Trophoblast cell (in vitro differentiated cells and primary cell): ENCODE measurements at regions not wholly inside any gene's neighbourhood (a gene's known extent, or its start where the extent isn't known, plus 50 kb on each side); places are given as distances from the start of the nearest gene placed in this dataset.

Experiments used
- DNase-seq, 2 donors: peaks; one replicate each; pipeline ENCODE4 v3.0.0-alpha.2; 2016
- H2AFZ ChIP-seq: 2 replicates; pipeline ENCODE4 v1.6.1; 2013; ENCODE audit warnings: low read length, moderate library complexity, mild to moderate bottlenecking; ENCODE audit not compliant: insufficient read depth, poor library complexity
- H2AK5ac ChIP-seq: 2 replicates; pipeline ENCODE4 v1.6.1; 2013; ENCODE audit warnings: mild to moderate bottlenecking, low read length
- H2BK120ac ChIP-seq: 2 replicates; pipeline ENCODE4 v1.6.1; 2013; ENCODE audit warnings: low read length, mild to moderate bottlenecking, moderate library complexity; ENCODE audit not compliant: insufficient read depth, poor library complexity
- H2BK12ac ChIP-seq: 2 replicates; pipeline ENCODE4 v1.6.1; 2013; ENCODE audit warnings: mild to moderate bottlenecking, low read length, moderate library complexity
- H2BK5ac ChIP-seq: 2 replicates; pipeline ENCODE4 v1.6.1; 2013; ENCODE audit warnings: low read length, low read depth, moderate library complexity, mild to moderate bottlenecking; ENCODE audit not compliant: poor library complexity
- H3K14ac ChIP-seq: 2 replicates; pipeline ENCODE4 v1.6.1; 2013; ENCODE audit warnings: mild to moderate bottlenecking, low read length
- H3K18ac ChIP-seq: 2 replicates; pipeline ENCODE4 v1.6.1; 2013; ENCODE audit warnings: mild to moderate bottlenecking, low read length
- H3K23ac ChIP-seq: 2 replicates; pipeline ENCODE4 v1.6.1; 2013; ENCODE audit warnings: low read length
- H3K27ac ChIP-seq: 2 replicates; pipeline ENCODE4 v1.5.1; 2013; ENCODE audit warnings: low read depth, mild to moderate bottlenecking, inconsistent platforms, low read length, moderate library complexity
- H3K27me3 ChIP-seq: 2 replicates; pipeline ENCODE4 v1.6.1; 2013; ENCODE audit warnings: inconsistent platforms, mild to moderate bottlenecking, low read length, moderate library complexity; ENCODE audit not compliant: insufficient read depth
- H3K36me3 ChIP-seq, 2 experiments: 1 replicate in 1 of 2; 2 replicates in 1 of 2; pipeline ENCODE4 v1.6.1; 2013; ENCODE audit warnings: low read length in 2 of 2, mild to moderate bottlenecking in 2 of 2, moderate library complexity in 1 of 2; ENCODE audit not compliant: insufficient read depth in 2 of 2, control insufficient read depth in 1 of 2
- H3K4ac ChIP-seq: 2 replicates; pipeline ENCODE4 v1.6.1; 2013; ENCODE audit warnings: low read depth, mild to moderate bottlenecking, low read length, moderate library complexity
- H3K4me1 ChIP-seq, 2 experiments: 1 replicate in 1 of 2; 2 replicates in 1 of 2; pipeline ENCODE4 v1.6.1; 2013; ENCODE audit warnings: low read length in 2 of 2, mild to moderate bottlenecking in 2 of 2, moderate library complexity in 1 of 2; ENCODE audit not compliant: insufficient read depth in 2 of 2, control insufficient read depth in 1 of 2
- H3K4me2 ChIP-seq: 2 replicates; pipeline ENCODE4 v1.6.1; 2013; ENCODE audit warnings: inconsistent platforms, mild to moderate bottlenecking, low read length, moderate library complexity
- H3K4me3 ChIP-seq: 2 replicates; pipeline ENCODE4 v1.5.1; 2013; ENCODE audit warnings: mild to moderate bottlenecking, low read depth, low read length, inconsistent platforms
- H3K79me1 ChIP-seq: one replicate; pipeline ENCODE4 v1.6.1; 2013; ENCODE audit warnings: low read length
- H3K79me2 ChIP-seq: 2 replicates; pipeline ENCODE4 v1.6.1; 2013; ENCODE audit warnings: low read length, mild to moderate bottlenecking; ENCODE audit not compliant: control insufficient read depth, insufficient read depth, poor library complexity
- H3K9ac ChIP-seq: 2 replicates; pipeline ENCODE4 v1.6.1; 2013; ENCODE audit warnings: mild to moderate bottlenecking, low read length
- H3K9me3 ChIP-seq: 2 replicates; pipeline ENCODE4 v1.6.1; 2013; ENCODE audit warnings: low read depth, mild to moderate bottlenecking, control low read depth, inconsistent platforms, low read length; ENCODE audit not compliant: insufficient read depth
- H4K12ac ChIP-seq: 2 replicates; pipeline ENCODE4 v1.6.1; 2013; ENCODE audit warnings: low read depth, mild to moderate bottlenecking, low read length, moderate library complexity
- H4K8ac ChIP-seq: 2 replicates; pipeline ENCODE4 v1.6.1; 2013; ENCODE audit warnings: low read depth, mild to moderate bottlenecking, low read length, moderate library complexity
- H4K91ac ChIP-seq: one replicate; pipeline ENCODE4 v1.6.1; 2013; ENCODE audit warnings: low read depth, mild to moderate bottlenecking, low read length, moderate library complexity
- WGBS: extraction: QIAGEN DNeasy Blood & Tissue Kit; methylation state at CpG from one replicate; pipeline ENCODE4 v1.1.7; 2013; ENCODE audit warnings: missing lambda C conversion rate; ENCODE audit not compliant: insufficient read length, insufficient coverage; ENCODE audit errors: extremely low coverage; 5-methylcytosine and 5-hydroxymethylcytosine counted together

DNA sequence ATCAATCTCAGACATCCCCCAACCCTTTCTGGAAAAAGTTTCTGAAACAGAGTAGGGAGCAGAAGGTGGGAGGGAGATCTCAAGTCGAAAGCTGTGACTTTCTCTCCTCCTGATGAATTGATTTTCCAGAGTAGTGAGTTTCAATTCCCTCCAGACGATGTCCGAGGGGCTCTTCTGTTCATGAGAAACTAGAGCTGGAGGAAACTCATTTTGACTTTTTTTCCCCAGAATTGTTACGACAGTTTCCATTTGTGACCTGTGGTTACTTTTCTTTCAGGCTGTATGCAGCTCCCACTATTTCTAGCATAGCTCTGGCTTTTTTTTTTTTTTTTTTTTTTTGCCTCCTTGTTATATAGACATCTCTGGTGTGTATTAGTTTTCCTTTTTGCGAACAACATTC, 422.1 kb upstream of the SALL1 start:
- no peak overlapping the region for H2BK12ac ChIP-seq

DNA sequence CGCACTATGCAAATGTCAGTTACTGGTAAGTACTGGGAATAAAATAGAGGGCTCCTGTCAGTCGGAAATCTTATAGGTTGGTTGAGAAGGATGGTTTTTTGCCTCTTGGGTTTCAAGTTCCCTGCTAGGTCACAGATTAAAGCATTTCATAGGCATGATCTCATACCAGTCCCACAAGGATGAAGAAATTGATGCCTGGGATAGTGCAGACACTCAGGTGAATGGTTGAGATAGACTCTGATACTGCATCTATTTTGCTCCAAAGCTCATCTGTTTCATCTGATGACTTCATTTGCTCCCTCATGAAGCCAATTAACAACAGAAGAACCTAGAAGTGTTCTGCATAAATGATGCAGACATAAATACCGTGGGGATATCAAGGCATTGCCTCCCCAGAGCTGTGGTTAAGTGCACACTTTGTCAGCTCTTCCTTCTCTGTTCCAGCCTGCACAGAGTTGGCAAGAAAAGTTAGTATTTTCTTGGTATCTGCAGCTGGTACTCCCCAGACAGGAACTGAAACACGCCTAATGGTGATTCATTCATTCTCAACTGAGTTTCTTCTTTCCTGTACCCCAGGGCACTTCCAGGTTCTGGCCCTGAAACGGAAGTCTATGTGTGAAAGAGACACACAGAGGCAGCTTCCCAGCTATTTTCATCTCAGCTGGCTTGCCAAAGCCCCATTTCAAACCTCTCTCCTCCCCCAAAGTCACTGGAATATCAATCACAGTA, 418.3 kb upstream of the SALL1 start:
- Histone ChIP-seq H3K4me1 (no peaks in the 10 kb centered on the region), H3K79me1 (no peaks in the 10 kb centered on the region), H2BK5ac (no peak overlapping the region), H4K12ac (no peak overlapping the region), H3K27me3 (no peaks in the 10 kb centered on the region), H3K14ac (no peak overlapping the region), H3K18ac (no peak overlapping the region), H2BK120ac (no peak overlapping the region), H2BK12ac (no peak overlapping the region), H3K27ac (no peak overlapping the region), H2AK5ac (no peak overlapping the region), H4K8ac (no peak overlapping the region), H3K4ac (no peak overlapping the region), H3K9ac (no peak overlapping the region), H3K4me3 (no peak overlapping the region), H3K9me3 (no peaks in the 10 kb centered on the region), H3K4me2 (no peak overlapping the region), H3K23ac (no peak overlapping the region), H3K79me2 (no peaks in the 10 kb centered on the region), H3K36me3 (no peaks in the 10 kb centered on the region), H4K91ac (no peak overlapping the region), H2AFZ (no peak overlapping the region)
- no peak for DNase-seq
- no CpG with 5 or more reads among the region's 5 CpGs for WGBS

More for the DNA sequence above, 422.1 kb upstream of the SALL1 start:
- no peaks in the 10 kb centered on the region for H3K36me3 ChIP-seq
- no CpG with 5 or more reads among the region's 5 CpGs for WGBS
- no peak overlapping the region for H4K8ac ChIP-seq
- no peak overlapping the region for H3K4ac ChIP-seq
- no peak overlapping the region for H2AK5ac ChIP-seq
- H3K79me2 ChIP-seq: no peaks in the 10 kb centered on the region
- no peak overlapping the region for H3K23ac ChIP-seq
- peaks cover 0 to 2% of the 10 kb centered on the region in 2 experiments for H3K4me1 ChIP-seq
- H3K9me3 ChIP-seq: no peaks in the 10 kb centered on the region
- H3K9ac ChIP-seq: no peak overlapping the region
- H3K27ac ChIP-seq: no peak overlapping the region
- no peak overlapping the region for H4K12ac ChIP-seq
- H3K4me2 ChIP-seq: no peak overlapping the region
- H4K91ac ChIP-seq: no peak overlapping the region
- H3K14ac ChIP-seq: no peak overlapping the region
- no peak overlapping the region for H3K4me3 ChIP-seq
- no peak for DNase-seq
- no peak overlapping the region for H2BK5ac ChIP-seq
- H3K27me3 ChIP-seq: no peaks in the 10 kb centered on the region
- no peak overlapping the region for H2AFZ ChIP-seq
- no peak overlapping the region for H3K18ac ChIP-seq
- no peaks in the 10 kb centered on the region for H3K79me1 ChIP-seq
- no peak overlapping the region for H2BK120ac ChIP-seq

DNA sequence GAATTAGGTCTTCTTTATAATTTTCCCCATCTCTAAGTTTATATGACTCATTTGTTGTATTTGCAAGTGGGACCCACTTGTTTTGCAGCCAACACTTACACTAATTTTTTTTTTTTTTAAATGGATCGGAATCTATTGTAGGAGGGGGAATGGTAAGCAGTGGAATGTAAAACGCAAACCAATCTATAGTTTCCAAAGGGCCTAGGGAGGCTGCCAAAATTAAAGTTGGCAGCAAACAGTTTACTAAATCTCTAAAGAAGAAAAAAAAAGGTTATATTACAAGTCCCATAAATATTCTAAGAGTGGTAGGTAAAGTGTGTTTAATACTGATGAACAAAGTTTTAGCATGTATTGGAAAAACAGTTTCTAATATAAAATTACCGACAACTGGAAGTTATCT, 416.8 kb upstream of the SALL1 start:
- H3K4me3 ChIP-seq: no peak overlapping the region
- no peaks in the 10 kb centered on the region for H3K27me3 ChIP-seq
- no peaks in the 10 kb centered on the region for H3K36me3 ChIP-seq
- no CpG with 5 or more reads among the region's 3 CpGs for WGBS
- no peaks in the 10 kb centered on the region for H3K79me1 ChIP-seq
- H3K9me3 ChIP-seq: no peaks in the 10 kb centered on the region
- H4K8ac ChIP-seq: no peak overlapping the region
- no peak overlapping the region for H2AK5ac ChIP-seq
- H3K18ac ChIP-seq: no peak overlapping the region
- no peaks in the 10 kb centered on the region for H3K4me1 ChIP-seq
- H3K27ac ChIP-seq: no peak overlapping the region
- no peak overlapping the region for H3K9ac ChIP-seq
- H3K4me2 ChIP-seq: no peak overlapping the region
- no peak overlapping the region for H2BK5ac ChIP-seq
- H2BK120ac ChIP-seq: no peak overlapping the region
- no peak for DNase-seq
- H2BK12ac ChIP-seq: no peak overlapping the region
- no peak overlapping the region for H4K12ac ChIP-seq
- H3K79me2 ChIP-seq: no peaks in the 10 kb centered on the region
- no peak overlapping the region for H2AFZ ChIP-seq
- no peak overlapping the region for H3K23ac ChIP-seq
- no peak overlapping the region for H3K14ac ChIP-seq
- no peak overlapping the region for H4K91ac ChIP-seq
- no peak overlapping the region for H3K4ac ChIP-seq

DNA sequence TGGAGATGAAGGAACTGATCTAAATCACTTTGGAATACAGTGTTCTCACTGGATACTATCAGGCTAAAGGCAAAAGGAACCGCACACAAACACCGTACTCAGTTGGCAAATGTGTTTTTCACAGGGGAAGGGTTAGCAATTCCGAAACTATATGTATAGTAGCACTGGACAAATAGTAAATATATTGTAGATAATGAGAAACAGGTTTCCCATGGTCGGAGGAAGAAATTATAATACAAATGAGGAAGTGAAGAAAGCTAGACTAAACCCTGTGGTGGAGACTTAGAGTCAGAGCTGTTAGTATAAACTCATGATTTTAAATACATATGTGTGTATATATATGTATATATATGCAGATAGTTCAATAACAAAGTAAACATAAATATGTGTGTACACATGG, 414.1 kb upstream of the SALL1 start:
- H3K4me2 ChIP-seq: no peak overlapping the region
- no peak overlapping the region for H4K8ac ChIP-seq
- H3K4me3 ChIP-seq: no peak overlapping the region
- no peaks in the 10 kb centered on the region for H3K79me2 ChIP-seq
- no peak overlapping the region for H4K91ac ChIP-seq
- H2BK5ac ChIP-seq: no peak overlapping the region
- no peaks in the 10 kb centered on the region for H3K36me3 ChIP-seq
- no peak overlapping the region for H3K18ac ChIP-seq
- H3K14ac ChIP-seq: no peak overlapping the region
- H2BK12ac ChIP-seq: no peak overlapping the region
- H3K79me1 ChIP-seq: no peaks in the 10 kb centered on the region
- H3K23ac ChIP-seq: no peak overlapping the region
- H2AK5ac ChIP-seq: no peak overlapping the region
- H3K4me1 ChIP-seq: no peaks in the 10 kb centered on the region
- DNase-seq: no peak
- H2BK120ac ChIP-seq: no peak overlapping the region
- H3K9ac ChIP-seq: no peak overlapping the region
- H3K27ac ChIP-seq: no peak overlapping the region
- no peaks in the 10 kb centered on the region for H3K9me3 ChIP-seq
- H2AFZ ChIP-seq: no peak overlapping the region
- no CpG with 5 or more reads among the region's 4 CpGs for WGBS
- no peak overlapping the region for H3K4ac ChIP-seq
- H4K12ac ChIP-seq: no peak overlapping the region
- H3K27me3 ChIP-seq: no peaks in the 10 kb centered on the region
